Spleen (tissue), 7 donors: ENCODE measurements at regions not wholly inside any gene's neighbourhood (a gene's known extent, or its start where the extent isn't known, plus 50 kb on each side); places are given as distances from the start of the nearest gene placed in this dataset.

Source experiments
- CTCF ChIP-seq, 11 experiments: fragments of 200-600 bp in 7 of 11; fragments of 450-650 bp in 4 of 11; sonication (generic) in 4 of 11; IDR thresholded peaks in 8 of 11; conservative IDR thresholded peaks in 3 of 11; 1 replicate in 7 of 11; 2 replicates in 4 of 11; pipeline versions ENCODE4 v1.4.0 to v1.8.0; 2016 to 2021; ENCODE audit warnings: antibody characterized with exemption in 11 of 11, inconsistent platforms in 4 of 11, mild to moderate bottlenecking in 1 of 11
- POLR2A ChIP-seq, 3 donors: fragments of 450-650 bp; IDR thresholded peaks; one replicate each; pipeline ENCODE4 v1.5.1; 2017; ENCODE audit warnings: antibody characterized with exemption in 3 of 3, mild to moderate bottlenecking in 1 of 3
- POLR2AphosphoS5 ChIP-seq, 3 donors: sonication (generic); formaldehyde crosslinking; IDR thresholded peaks; one replicate each; pipeline ENCODE4 v1.5.1; 2017; ENCODE audit warnings: antibody characterized with exemption in 3 of 3
- donor health status: DM: no; HTN: no; CAD: no; lungs with moderate emphysema.
- donor health status: DM: no; HTN: no; CAD: no.
- donor health status: DM: no; HTN: no; CAD: no.

DNA sequence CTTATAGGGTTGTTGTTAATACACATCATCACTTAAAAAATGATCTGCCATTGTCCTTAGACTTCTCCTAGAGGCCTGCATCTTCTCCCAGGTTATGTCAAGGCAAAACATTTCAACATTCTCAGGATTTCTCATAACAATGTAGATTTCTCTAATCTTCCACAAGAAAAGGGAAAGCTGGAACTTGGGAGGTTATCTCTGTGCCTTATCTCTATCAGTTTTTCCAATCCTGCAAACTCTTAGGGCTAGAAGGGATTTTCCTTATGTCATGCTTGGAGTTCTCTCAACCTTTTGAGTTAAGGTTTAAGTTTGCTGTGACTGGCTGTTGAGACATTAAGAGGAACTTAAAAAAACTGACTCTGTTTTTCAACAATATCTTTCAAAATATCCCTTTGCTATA lies 300.6 kb upstream of the TFPI start:
- no peak for TF ChIP-seq CTCF (IDR thresholded peaks at IDR 0.05 in 8 of 11, conservative IDR thresholded peaks at IDR 0.05 in 3 of 11)
- TF ChIP-seq POLR2A (IDR thresholded peaks at IDR 0.05): no peak
- TF ChIP-seq POLR2AphosphoS5 (IDR thresholded peaks at IDR 0.05): no peak
